NCI-H460 (cell line): ENCODE measurements at regions not wholly inside any gene's neighbourhood (a gene's known extent, or its start where the extent isn't known, plus 50 kb on each side); places are given as distances from the start of the nearest gene placed in this dataset.

ENCODE experiments used
- DNase-seq: peaks from one replicate; pipeline ENCODE4 v3.0.0-alpha.2; 2016; ENCODE audit warnings: low read depth; ENCODE audit errors: extremely low read depth

DNA sequence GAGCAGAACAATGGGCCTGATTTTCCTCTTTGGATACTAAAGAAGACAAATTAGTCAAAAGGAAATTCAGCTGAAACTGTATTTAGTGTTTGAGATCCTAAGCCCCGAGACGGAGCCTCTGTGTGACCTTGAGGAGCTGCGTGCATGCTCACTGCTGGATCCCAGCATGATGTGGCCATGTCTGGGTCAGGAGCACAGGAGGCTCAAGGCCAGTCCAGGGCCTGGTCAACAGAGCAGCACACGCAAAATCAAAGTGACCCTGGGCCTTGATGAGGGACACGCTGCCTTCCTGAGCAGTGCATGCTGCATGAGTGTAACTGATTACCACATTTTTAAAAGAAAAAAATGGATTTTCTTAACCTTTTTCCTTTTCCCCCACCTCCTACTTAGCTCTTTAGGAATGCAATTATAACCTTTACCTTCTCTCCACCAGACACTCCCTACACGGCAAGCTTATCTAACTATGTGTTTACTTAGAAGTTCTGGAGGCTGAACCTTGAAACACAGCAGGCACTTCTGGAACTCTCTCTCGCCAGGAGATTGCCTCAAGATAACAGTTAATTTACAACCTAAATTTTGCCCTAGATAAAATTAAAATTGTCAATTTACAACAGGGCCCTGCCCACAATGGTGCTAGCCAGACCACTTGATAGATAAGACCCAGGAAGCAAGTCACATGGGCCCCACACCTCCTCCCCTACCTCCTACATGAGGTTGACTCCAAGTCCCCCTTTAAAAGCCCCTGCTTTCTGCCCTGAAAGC, 144.6 kb downstream of the LRIG2 start:
- DNase-seq, result no peak

GRCh38 chr1:113219377-113219776, 146.4 kb downstream of the LRIG2 start:
- DNase-seq, result no peak

DNA sequence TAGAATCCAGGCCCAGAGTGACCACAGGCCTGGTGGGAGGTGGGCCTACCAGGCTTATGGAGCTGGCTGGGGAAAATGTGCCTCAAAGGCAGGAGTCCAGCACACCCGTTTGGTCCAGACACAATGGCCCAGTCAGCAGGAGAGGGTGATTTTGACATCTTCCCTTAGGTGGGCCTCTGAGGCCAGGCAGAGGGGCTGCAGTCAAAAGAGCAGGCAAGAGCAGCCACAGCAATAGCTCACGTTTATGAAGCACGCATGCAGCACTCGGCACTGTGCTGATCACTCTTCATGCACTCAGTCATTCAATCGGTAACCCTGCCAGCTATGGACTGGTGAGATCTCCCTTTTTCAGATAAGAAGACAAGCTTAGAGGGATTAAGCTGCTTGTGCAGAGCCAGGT, 146.8 kb downstream of the LRIG2 start:
- no peak for DNase-seq

GRCh38 chr1:113223040-113223439, 150.0 kb downstream of the LRIG2 start:
- no peak for DNase-seq

DNA sequence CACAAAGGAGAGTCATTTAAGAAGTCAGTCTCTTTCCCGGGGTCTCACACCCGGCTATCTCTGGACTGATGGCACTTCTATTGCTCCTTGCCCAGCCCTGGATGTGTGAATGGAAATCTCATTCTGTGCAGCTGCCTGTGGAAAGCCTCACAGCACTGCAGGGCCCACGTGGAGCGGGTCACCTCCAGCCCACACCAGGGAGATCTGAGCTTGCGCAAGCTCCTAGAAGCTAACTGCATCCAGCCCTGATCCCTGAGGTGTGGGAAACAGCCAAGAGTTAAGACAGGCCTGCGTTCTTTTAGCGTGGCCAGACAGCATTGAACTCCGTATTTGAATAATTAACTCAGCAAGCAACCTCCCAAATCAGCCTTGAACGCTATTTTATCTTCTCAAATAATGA, 150.5 kb downstream of the LRIG2 start:
- DNase-seq, result no peak

DNA sequence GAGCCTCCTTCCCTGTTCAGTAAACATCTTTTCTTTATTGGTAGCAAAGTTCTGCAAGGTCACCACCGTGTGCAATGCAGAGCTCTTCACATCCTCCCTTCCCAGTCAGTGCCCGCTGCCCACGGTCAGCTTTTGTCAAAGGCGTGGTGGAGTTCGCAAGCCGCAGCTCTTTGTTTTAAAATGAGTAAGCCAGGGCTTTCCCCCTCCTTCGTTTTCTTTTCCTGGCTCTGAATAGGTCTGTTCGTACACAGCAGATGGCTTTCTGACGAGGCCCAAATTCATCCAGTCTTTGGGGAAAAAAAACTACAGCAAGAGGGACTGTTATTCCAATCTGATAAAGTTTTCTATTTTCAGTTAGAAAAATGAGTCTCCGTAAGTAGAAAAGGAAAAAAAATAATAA, 153.2 kb downstream of the LRIG2 start:
- DNase-seq, result no peak

DNA sequence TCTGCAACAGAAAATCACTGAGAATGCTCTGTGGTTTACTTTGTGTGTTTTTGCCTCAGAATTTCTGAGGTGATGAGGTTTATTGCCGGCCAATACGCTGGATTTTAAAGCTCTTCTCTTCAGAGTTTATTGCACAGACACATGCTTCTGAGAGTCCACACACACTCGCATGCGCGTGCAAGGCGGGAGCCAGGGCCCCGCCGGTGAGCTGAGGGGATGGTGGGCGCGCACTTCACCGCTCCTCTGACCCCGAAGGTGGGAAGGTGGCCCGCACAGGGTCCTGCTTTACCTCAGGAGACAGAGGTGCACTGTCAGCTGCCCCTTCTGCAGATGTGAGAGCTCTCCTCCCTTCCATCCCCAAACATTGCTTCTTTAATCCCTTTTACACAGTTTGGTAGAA, 158.4 kb upstream of the MAGI3 start:
- no peak for DNase-seq

DNA sequence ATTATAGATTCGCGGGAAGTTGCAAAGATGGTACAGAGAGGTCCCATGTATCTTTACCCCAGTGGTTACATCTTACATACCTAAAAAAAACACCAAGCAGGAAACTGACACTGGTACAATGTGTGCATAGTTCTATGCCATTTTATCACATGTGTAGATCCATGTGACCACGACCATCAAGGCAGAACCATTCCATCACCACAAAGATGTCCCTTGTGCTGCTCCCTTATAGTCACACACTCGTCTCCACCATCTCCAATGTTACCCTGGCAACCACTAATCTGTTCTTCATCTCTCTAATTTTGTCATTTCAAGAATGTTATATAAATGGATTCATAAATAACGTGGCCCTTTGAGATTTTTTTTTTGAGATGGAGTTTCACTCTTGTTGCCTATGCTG, 156.9 kb upstream of the MAGI3 start:
- DNase-seq, result no peak

GRCh38 chr1:113241237-113241636, 149.1 kb upstream of the MAGI3 start:
- no peak for DNase-seq

DNA sequence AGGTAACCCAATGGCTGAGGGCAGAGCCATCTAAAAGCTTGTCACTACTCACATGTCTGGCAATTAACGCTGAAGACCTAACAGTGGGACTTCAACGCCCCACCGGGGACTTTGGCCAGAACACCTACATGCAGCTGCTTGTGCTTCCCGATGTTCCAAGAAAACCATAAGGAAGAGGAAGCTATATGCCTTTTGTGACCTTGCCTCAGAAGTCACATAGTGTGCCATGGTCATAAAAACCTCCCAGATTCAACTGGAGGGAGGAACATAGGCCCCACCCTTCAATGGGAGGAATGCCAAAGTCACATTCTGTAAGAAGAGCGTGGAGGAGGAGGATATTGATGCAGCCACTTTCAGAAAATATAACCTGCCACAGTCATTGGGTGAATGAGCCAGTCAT, 147.8 kb upstream of the MAGI3 start:
- no peak for DNase-seq

- DNase-seq, result no peak
These were observed 146.8 kb upstream of the MAGI3 start for GRCh38 chr1:113243529-113243928.

- no peak for DNase-seq
These were observed 146.0 kb upstream of the MAGI3 start for GRCh38 chr1:113244112-113244820.

DNA sequence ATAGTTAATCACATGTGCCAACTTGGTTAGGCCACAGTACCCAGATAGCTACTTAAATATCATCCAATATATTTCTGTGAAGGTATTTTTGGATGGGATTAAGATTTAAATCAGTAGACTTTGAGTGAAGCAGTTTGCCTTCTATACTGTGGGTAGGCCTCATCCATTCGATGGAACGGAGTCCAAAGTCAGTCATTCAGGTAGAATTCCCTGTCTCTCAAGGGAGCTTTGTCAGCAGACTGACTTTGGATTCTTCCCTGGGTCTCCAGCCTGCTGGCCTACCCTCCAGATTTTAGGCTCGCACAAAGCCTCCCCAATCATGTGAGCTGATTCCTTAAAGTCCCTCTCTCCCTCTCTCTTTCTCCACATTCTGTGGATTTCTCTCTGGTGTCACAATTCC, 145.1 kb upstream of the MAGI3 start:
- DNase-seq, result no peak

- DNase-seq, result no peak
These were observed 143.4 kb upstream of the MAGI3 start for GRCh38 chr1:113246929-113247328.

DNA sequence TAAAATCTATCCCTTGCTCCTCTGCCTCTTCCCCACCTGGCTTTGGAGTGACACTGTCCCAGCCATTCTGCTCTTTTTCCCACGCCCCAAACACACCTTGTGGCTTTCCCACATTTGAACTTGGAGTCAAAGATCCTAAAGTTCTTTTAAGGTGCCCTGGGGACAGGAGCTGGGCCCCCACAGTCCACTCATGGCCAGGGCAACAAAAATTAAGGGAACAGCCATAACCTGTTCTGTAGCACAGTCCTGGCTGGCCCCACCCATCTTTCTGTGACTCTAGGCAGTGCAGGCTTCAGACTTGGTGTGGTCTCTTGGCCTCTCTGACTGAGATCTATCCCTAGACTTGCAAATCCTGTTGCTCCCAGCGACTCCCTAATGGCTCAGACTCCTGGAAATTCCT, 143.0 kb upstream of the MAGI3 start:
- no peak for DNase-seq

- DNase-seq, result no peak
These were observed 142.5 kb upstream of the MAGI3 start for GRCh38 chr1:113247782-113248181.

DNA sequence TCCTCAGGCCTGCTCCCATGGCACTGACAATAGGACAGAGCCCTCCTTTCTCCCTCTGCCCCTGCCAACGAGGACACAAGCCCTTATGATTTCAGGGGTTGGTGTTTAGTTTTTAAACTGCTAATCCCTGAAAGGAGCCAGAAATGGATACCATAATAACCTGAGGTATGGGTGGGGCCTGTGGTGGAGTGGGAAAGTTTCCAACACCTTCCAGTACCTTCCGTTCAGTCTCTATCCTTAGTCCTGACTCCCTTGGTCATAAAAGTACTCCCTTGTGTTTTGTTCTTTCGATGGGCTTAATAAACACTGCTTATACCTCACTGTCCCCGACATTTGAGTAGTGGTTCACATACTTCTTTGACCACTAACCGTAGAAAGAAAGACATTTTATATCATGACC, 141.8 kb upstream of the MAGI3 start:
- DNase-seq, result no peak

DNA sequence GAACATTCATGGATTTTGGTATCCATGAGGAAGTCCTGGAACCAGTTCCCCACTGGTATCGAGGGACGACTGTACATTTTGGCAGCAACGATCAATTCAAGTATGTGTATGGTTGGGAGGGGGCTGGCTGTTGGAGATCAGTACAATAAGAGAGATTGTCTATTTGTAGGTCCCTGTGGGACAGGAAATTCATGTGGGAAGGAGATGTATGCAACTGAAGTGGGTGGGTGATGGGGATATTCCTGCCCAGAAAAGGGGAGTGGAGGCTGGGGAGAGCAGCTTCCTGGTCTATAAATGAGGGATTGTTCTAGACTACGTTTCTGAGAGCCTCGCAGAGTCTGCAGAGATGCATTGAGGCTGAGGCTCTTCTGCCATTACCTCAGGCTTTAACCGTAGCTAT, 140.2 kb upstream of the MAGI3 start:
- no peak for DNase-seq

DNA sequence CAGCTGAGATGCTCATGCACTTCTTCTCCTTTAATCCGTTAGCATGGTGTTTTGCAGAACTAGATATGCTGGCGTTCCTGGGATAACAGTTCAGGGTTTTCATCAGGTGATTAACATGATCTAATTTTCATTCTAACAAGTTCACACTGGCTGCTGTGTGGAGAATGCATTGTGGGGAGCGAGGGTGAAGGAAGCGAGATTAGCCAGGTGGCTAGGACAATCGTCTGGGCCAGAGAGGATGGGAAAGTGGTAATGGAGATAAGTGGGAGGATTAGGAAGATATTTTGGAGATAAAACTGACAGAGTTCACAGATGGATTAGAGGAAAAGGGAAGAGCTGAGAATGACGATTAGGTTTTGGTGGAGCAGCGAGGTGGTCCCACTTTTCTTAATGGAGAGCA, 138.1 kb upstream of the MAGI3 start:
- DNase-seq, result no peak

DNA sequence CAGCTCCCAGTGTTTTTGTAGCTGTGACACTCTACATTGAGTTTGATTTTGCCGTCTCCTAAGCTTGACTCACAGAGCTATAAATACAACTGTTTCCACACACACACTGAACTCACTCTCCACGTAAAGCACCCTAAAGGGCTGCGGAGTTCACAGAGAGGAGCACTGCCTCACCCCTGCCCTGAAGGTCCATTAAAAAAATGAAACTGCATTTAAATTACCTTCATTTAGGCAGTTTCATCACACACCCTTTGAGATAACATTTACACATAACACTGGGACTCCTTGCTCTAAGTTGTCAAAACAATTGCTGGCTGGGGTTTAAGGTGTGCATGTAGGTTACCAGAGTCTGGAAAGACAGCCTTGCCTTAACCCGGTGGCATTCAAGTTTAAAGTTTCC, 137.1 kb upstream of the MAGI3 start:
- DNase-seq, result no peak

DNA sequence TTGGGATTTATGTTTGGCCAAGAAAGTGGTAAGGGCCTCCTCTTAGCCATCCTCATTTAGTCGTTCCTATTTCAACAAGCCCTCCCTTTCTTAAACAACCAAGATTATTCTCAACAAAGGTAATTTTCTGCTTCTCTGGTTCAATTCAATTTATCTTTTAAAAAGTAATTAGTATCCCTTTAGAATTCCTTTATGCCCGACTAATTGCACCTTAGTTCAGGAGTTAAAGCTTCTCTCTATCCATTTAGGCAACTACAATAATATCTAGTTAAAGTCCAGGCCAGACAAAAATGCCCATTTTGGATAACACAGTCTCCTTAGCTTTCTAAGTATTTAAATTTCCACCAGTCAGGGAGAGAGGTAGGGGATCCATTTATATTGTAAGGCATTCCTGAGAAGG, 136.7 kb upstream of the MAGI3 start:
- DNase-seq, result no peak

GRCh38 chr1:113255038-113255719, 135.1 kb upstream of the MAGI3 start:
- DNase-seq, result no peak
